HEK293T (cell line): ENCODE measurements at regions not wholly inside any gene's neighbourhood (a gene's known extent, or its start where the extent isn't known, plus 50 kb on each side); places are given as distances from the start of the nearest gene placed in this dataset.
"Not testable (repeated sequence)": the region's sequence is repeated elsewhere in the genome, so short reads cannot be mapped to it uniquely, and the experiment has no call there.

Experiments used
- CTCF ChIA-PET: fragments of 350-600 bp; formaldehyde crosslinking; extraction: SDS; loops from one replicate; lab custom pipeline; 2021; ENCODE audit warnings: antibody characterized with exemption, inconsistent platforms; lab: Yijun Ruan, JAX
- POLR2A ChIA-PET: fragments of 350-600 bp; formaldehyde crosslinking; extraction: SDS; loops from one replicate; lab custom pipeline; 2020; ENCODE audit warnings: antibody characterized with exemption, inconsistent platforms; lab: Yijun Ruan, JAX
- DNase-seq: peaks from one replicate; pipeline ENCODE4 v3.0.0; 2012; ENCODE audit warnings: mixed read lengths; ENCODE audit errors: extremely low spot score
- ARNT ChIP-seq: fragments of 450-650 bp; IDR thresholded peaks from 2 replicates; pipeline ENCODE4 v1.6.1; 2017; ENCODE audit warnings: mild to moderate bottlenecking
- BHLHE40 ChIP-seq: fragments of 450-650 bp; IDR thresholded peaks from 2 replicates; pipeline ENCODE4 v1.6.1; 2016; ENCODE audit warnings: mild to moderate bottlenecking, moderate library complexity, borderline replicate concordance
- CTBP1 ChIP-seq: fragments of 450-650 bp; IDR thresholded peaks from 2 replicates; pipeline ENCODE4 v1.6.1; 2016; ENCODE audit warnings: borderline replicate concordance
- ELF4 ChIP-seq: fragments of 450-650 bp; IDR thresholded peaks from 2 replicates; pipeline ENCODE4 v1.6.1; 2017; ENCODE audit warnings: antibody characterized with exemption
- FOXA1 ChIP-seq: fragments of 450-650 bp; IDR thresholded peaks from 2 replicates; pipeline ENCODE4 v1.6.1; 2016; ENCODE audit warnings: mild to moderate bottlenecking
- FOXK2 ChIP-seq: fragments of 450-650 bp; IDR thresholded peaks from 2 replicates; pipeline ENCODE4 v1.6.1; 2016; ENCODE audit warnings: mild to moderate bottlenecking
- FOXM1 ChIP-seq: fragments of 450-650 bp; IDR thresholded peaks from 2 replicates; pipeline ENCODE4 v1.6.1; 2017; ENCODE audit warnings: mild to moderate bottlenecking, borderline replicate concordance
- HDGF ChIP-seq: fragments of 450-650 bp; IDR thresholded peaks from 2 replicates; pipeline ENCODE4 v1.6.1; 2017; ENCODE audit warnings: antibody characterized with exemption, borderline replicate concordance
- L3MBTL2 ChIP-seq: fragments of 450-650 bp; conservative IDR thresholded peaks from 2 replicates; pipeline ENCODE4 v1.6.1; 2016; ENCODE audit warnings: mild to moderate bottlenecking
- LEF1 ChIP-seq: fragments of 450-650 bp; IDR thresholded peaks from 2 replicates; pipeline ENCODE4 v1.6.1; 2017; ENCODE audit warnings: mild to moderate bottlenecking, borderline replicate concordance
- NFRKB ChIP-seq: fragments of 450-650 bp; IDR thresholded peaks from 2 replicates; pipeline ENCODE4 v1.6.1; 2016; ENCODE audit warnings: mild to moderate bottlenecking, moderate library complexity
- SP1 ChIP-seq: fragments of 450-650 bp; IDR thresholded peaks from 2 replicates; pipeline ENCODE4 v1.6.1; 2017
- SUZ12 ChIP-seq: fragments of 450-650 bp; IDR thresholded peaks from 2 replicates; pipeline ENCODE4 v1.6.1; 2016; ENCODE audit warnings: mild to moderate bottlenecking
- TARDBP ChIP-seq: fragments of 450-650 bp; IDR thresholded peaks from 2 replicates; pipeline ENCODE4 v1.6.1; 2016
- ZNF384 ChIP-seq: fragments of 450-650 bp; IDR thresholded peaks from 2 replicates; pipeline ENCODE4 v1.6.1; 2016
- TF ChIP-seq, protein P1 (sequence below): fragments of 450-650 bp; IDR thresholded peaks from 2 replicates; pipeline ENCODE4 v1.6.1; 2016

DNA sequence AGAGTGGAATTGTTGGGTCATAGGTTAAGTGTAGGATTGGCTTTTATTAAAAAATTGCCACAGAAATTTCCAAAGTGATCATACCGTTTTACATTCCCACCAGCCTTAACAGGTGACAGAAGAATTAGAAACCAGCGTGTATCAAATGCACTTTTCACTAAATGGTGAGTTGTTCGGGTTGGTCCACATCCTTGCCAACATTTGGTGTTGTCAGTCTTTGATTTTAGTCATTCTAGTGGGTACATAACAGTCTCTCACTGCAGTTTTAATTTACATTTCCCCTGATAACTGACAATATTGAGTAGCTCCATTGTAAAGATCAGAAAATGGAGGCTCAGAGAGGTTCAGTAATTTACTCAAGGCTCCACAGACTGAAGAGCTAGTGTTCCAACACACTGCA, 237.8 kb upstream of the LHX5 start:
- TF ChIP-seq ARNT (no peak), SUZ12 (no peak), CTBP1 (no peak), ELF4 (no peak), L3MBTL2 (no peak), TARDBP (no peak), FOXM1 (no peak), FOXA1 (no peak), SP1 (no peak), HDGF (no peak), BHLHE40 (no peak), LEF1 (no peak), ZNF384 (no peak), FOXK2 (no peak)
- TF ChIP-seq, protein P1, sequence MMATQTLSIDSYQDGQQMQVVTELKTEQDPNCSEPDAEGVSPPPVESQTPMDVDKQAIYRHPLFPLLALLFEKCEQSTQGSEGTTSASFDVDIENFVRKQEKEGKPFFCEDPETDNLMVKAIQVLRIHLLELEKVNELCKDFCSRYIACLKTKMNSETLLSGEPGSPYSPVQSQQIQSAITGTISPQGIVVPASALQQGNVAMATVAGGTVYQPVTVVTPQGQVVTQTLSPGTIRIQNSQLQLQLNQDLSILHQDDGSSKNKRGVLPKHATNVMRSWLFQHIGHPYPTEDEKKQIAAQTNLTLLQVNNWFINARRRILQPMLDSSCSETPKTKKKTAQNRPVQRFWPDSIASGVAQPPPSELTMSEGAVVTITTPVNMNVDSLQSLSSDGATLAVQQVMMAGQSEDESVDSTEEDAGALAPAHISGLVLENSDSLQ, result no peak
- DNase-seq, result no peak
- POLR2A ChIA-PET, result interaction anchor here (0.9 kb wide), 1 partner anchor 150 kb away, joined by 3 read pairs; no protein-coding TSS in a partner anchor
- CTCF ChIA-PET, result no interaction called here

DNA sequence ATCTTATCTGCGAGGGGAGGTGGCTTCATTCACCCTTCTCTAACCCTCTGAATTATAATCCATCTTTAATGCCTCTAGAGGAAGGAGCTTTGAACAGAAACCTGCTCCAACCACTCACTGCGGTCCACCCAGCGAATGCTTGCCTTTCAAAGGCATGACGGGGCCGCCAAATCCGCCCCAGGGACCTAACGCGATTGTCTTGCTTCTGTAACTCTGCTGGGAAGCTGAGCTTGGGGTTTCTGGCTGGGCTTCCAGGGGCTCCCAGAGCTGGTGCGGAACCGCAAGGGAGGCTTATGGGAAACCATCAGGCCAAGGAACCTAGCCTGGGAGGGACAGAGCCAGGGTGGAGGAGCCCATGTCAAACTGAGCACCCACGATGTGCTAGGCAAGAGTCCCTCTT, 231.2 kb upstream of the LHX5 start:
- TF ChIP-seq FOXM1 (no peak), ZNF384 (no peak), HDGF (no peak), L3MBTL2 (no peak), ELF4 (no peak), SP1 (no peak), SUZ12 (no peak), LEF1 (no peak)
- TF ChIP-seq, protein P1, result no peak
- CTCF ChIA-PET, result no interaction called here

DNA sequence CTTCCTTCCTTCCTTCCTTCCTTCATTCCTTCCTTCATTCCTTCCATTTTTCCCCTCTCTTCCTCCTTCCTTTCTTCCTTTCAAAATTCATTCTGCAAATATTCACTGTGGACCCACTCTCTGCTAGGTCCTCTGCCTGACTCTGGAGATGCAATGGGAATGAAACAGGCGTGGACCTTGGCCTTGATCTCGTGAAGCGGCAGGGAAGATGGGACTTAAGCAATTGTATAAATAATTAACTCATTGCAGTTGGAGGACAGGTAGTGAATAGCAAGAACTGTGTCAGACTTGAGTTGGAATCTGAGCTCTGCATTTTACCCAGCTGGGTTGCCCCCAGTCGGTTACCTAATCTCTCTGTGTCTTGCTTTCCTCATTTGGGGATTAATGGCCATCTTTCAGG, 230.6 kb upstream of the LHX5 start:
- ChIA-PET CTCF (no interaction called here), POLR2A (no interaction called here)
- DNase-seq, result no peak
- TF ChIP-seq NFRKB, result no peak
- no peak for TF ChIP-seq FOXK2
- no peak for TF ChIP-seq ZNF384
- TF ChIP-seq SUZ12, result no peak
- TF ChIP-seq SP1, result no peak
- no peak for TF ChIP-seq CTBP1
- no peak for TF ChIP-seq ELF4
- TF ChIP-seq LEF1, result no peak
- no peak for TF ChIP-seq BHLHE40
- TF ChIP-seq FOXM1, result no peak
- no peak for TF ChIP-seq TARDBP
- TF ChIP-seq L3MBTL2, result no peak
- no peak for TF ChIP-seq HDGF
- no peak for TF ChIP-seq ARNT
- TF ChIP-seq FOXA1, result no peak
- TF ChIP-seq, protein P1, result no peak

More for the DNA sequence above, 231.2 kb upstream of the LHX5 start:
- POLR2A ChIA-PET, result no interaction called here
- no peak for DNase-seq

DNA sequence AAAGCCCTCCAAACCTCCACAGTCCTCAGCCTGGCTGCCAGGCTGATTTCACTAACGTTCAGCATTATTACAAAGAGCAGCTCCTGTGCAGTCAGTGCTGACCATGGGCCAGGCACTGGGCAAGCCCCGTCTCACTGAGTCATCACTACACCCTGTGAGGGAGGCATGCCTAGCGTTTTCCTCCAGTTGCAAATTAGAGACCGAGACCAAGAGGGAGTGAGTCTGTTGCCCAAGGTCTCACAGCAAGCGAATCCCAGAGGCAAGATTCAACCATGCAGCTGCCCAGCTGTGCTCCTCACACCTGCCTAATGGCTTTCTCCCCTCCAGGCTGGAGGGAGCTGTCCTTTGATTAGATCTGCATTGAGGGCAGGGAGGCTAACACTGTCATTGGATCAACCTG, 229.3 kb upstream of the LHX5 start:
- no peak for DNase-seq
- ChIA-PET POLR2A (no interaction called here), CTCF (interaction anchor here (0.7 kb wide), 1 partner anchor 45 kb away, joined by 3 read pairs; no protein-coding TSS in a partner anchor)
- no peak for TF ChIP-seq HDGF
- TF ChIP-seq BHLHE40, result no peak
- no peak for TF ChIP-seq FOXA1

DNA sequence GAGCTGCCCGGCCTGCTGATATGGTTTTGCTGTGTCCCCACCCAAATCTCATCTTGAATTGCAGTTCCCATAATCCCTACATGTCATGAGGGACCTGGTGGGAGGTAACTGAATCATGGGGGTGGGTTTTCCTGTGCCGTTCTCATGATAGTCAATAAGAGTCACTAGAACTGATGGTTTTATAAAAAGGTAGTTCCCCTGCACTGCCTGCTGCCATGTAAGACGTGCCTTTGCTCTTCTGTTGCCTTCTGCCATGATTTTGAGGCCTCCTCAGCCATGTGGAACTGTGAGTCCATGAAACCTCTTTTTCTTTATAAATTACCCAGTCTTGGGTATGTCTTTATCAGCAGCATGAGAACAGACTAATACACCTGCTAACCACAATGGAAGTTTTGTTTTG, 228.3 kb upstream of the LHX5 start:
- DNase-seq, POLR2A ChIA-PET, CTCF ChIA-PET: not testable (repeated sequence)

DNA sequence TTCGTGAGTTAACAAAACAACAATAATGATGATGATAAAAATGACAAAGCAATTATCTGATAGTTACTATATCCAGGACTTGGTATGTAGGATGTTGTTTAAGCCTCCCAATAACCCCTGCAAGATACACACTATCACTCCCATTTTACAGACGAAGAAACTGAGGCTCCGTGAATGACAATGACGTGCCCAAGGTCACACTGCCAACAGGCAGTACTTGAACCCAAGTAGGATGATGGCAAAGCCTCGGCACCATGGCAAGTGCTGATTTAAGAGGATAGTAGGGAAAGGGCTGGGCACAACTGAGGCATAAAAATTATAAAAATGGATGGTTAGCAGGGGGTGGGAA, 226.8 kb upstream of the LHX5 start:
- ChIA-PET POLR2A (no interaction called here), CTCF (no interaction called here)
- TF ChIP-seq ELF4 (no peak), ZNF384 (no peak), SP1 (no peak), HDGF (no peak), BHLHE40 (no peak), NFRKB (no peak), TARDBP (no peak), SUZ12 (no peak), FOXM1 (no peak), L3MBTL2 (no peak), CTBP1 (no peak), LEF1 (no peak), FOXA1 (no peak), FOXK2 (no peak), ARNT (no peak)
- TF ChIP-seq, protein P1, result no peak
- no peak for DNase-seq
